ENCODE measurements at regions not wholly inside any gene's neighbourhood (a gene's known extent, or its start where the extent isn't known, plus 50 kb on each side); places are given as distances from the start of the nearest gene placed in this dataset.

DNA sequence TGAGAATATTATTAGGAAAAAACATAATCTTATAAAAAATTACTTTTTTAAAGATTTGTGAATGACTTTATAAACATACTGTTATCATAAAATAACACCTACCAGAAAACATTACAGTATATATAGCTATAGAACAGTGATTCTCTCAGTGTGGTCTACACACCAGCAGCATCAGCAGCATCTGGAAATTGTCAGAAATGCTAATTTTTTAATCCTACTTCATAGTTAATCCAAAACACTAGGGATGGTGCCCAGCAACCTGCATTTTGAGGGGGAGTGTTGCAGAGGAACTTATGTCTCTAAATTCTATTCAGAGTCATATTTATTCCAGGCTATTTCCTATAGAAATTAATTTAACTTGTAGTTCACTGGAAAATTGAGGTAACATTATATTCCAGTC lies 1107.8 kb downstream of the IGSF11 start:
- TF ChIP-seq POLR2AphosphoS5 (IDR thresholded peaks at IDR 0.05; ENCODE audit: low read depth, low read length) (no peak), REST (IDR thresholded peaks at IDR 0.05; ENCODE audit: insufficient read depth in 1 of 2, low read depth in 2 of 2, low read length in 2 of 2) (no peak), TAF1 (IDR thresholded peaks at IDR 0.05; ENCODE audit: borderline replicate concordance, insufficient read depth, low read length) (no peak)

Data from PFSK-1 (cell line).